Thyroid gland (tissue), 4 donors: ENCODE measurements at regions not wholly inside any gene's neighbourhood (a gene's known extent, or its start where the extent isn't known, plus 50 kb on each side); places are given as distances from the start of the nearest gene placed in this dataset.

Experiments
- POLR2A ChIP-seq, 2 donors: fragments of 450-650 bp; IDR thresholded peaks; one replicate each; pipeline ENCODE4 v1.6.1; 2017; ENCODE audit warnings: antibody characterized with exemption in 2 of 2, mild to moderate bottlenecking in 2 of 2, moderate library complexity in 1 of 2
- TF ChIP-seq, protein P1 (sequence below), 6 experiments: fragments of 200-600 bp in 3 of 6; fragments of 450-650 bp in 3 of 6; sonication (generic) in 3 of 6; IDR thresholded peaks; one replicate each; pipeline ENCODE4 v1.5.1; 2016 to 2019; ENCODE audit warnings: antibody characterized with exemption in 6 of 6, mild to moderate bottlenecking in 2 of 6, inconsistent platforms in 1 of 6, moderate library complexity in 1 of 6

DNA sequence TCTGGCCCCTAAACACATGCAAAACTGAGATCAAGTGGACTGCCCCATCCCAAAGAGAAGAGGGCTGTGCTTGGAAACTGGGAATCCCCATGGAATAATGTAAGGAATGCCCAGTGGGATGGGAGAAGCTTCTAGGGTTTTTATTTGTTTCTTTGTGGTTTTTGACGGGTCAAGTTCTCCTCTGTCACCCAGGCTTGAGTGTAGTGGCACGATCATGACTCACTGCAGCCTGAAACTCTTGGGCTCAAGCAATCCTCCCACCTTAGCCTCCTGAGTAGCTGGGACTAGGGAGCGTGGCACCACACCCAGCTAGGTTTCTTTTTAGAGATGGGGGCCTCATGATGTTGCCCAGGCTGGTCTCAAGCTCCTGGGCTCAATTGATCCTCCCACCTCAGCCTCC, 101.7 kb upstream of the ZSWIM2 start:
- no peak for TF ChIP-seq POLR2A (IDR thresholded peaks at IDR 0.05)
- TF ChIP-seq, protein P1, sequence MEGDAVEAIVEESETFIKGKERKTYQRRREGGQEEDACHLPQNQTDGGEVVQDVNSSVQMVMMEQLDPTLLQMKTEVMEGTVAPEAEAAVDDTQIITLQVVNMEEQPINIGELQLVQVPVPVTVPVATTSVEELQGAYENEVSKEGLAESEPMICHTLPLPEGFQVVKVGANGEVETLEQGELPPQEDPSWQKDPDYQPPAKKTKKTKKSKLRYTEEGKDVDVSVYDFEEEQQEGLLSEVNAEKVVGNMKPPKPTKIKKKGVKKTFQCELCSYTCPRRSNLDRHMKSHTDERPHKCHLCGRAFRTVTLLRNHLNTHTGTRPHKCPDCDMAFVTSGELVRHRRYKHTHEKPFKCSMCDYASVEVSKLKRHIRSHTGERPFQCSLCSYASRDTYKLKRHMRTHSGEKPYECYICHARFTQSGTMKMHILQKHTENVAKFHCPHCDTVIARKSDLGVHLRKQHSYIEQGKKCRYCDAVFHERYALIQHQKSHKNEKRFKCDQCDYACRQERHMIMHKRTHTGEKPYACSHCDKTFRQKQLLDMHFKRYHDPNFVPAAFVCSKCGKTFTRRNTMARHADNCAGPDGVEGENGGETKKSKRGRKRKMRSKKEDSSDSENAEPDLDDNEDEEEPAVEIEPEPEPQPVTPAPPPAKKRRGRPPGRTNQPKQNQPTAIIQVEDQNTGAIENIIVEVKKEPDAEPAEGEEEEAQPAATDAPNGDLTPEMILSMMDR (IDR thresholded peaks at IDR 0.05): no peak
